B cell (primary cell): ENCODE measurements at regions not wholly inside any gene's neighbourhood (a gene's known extent, or its start where the extent isn't known, plus 50 kb on each side); places are given as distances from the start of the nearest gene placed in this dataset.

Experiments
- ATAC-seq: fragments of 200-7000 bp; cut with Tn5 transposase; one replicate; pipeline ENCODE4 v1.10.0; 2021; ENCODE audit warnings: low read depth, mild to moderate bottlenecking, moderate number of reproducible peaks, moderate library complexity
- CTCF ChIA-PET: fragments of 350-600 bp; sonication (Branson Sonifier 250); formaldehyde crosslinking; loops from one replicate; lab custom pipeline; 2021; ENCODE audit warnings: antibody characterized with exemption, inconsistent platforms; lab: Charles Lee
- POLR2A ChIA-PET: fragments of 350-600 bp; sonication (Branson Sonifier 250); formaldehyde crosslinking; loops from one replicate; lab custom pipeline; 2021; ENCODE audit warnings: antibody characterized with exemption; lab: Charles Lee
- DNase-seq: peaks from one replicate; pipeline ENCODE4 v3.0.0; 2013
- H2AFZ ChIP-seq: 2 replicates; pipeline ENCODE4 v1.6.1; 2012; ENCODE audit warnings: mild to moderate bottlenecking, low read depth, low read length; ENCODE audit not compliant: insufficient read depth, poor library complexity, severe bottlenecking
- H3K27ac ChIP-seq, 2 donors: 1 replicate in 1 of 2; 2 replicates in 1 of 2; pipeline ENCODE4 v1.5.1; 2012 to 2013; ENCODE audit warnings: low read length in 2 of 2, mild to moderate bottlenecking in 2 of 2, moderate library complexity in 1 of 2
- H3K27me3 ChIP-seq, 4 experiments: fragments of 200-600 bp in 1 of 4; sonication (generic) in 1 of 4; replicated peaks in 1 of 4; 1 replicate in 2 of 4; 2 replicates in 2 of 4; pipeline versions ENCODE4 v1.6.1 to v1.7.0; 2013 to 2016; ENCODE audit warnings: low read length in 3 of 4, mild to moderate bottlenecking in 2 of 4, mixed read lengths in 1 of 4, moderate library complexity in 1 of 4; ENCODE audit not compliant: insufficient read depth in 4 of 4, control insufficient read depth in 3 of 4; ENCODE audit errors: control extremely low read depth in 1 of 4
- H3K36me3 ChIP-seq, 2 experiments: replicated peaks in 1 of 2; 1 replicate in 1 of 2; 2 replicates in 1 of 2; pipeline versions ENCODE4 v1.6.1 to v1.7.1; 2013; ENCODE audit warnings: low read length in 1 of 2; ENCODE audit not compliant: insufficient read depth in 2 of 2, control insufficient read depth in 1 of 2; ENCODE audit errors: control extremely low read depth in 1 of 2, extremely low read depth in 1 of 2
- H3K4me1 ChIP-seq, 2 donors: fragments of 200-600 bp in 1 of 2; sonication (generic) in 1 of 2; 1 replicate in 1 of 2; 2 replicates in 1 of 2; pipeline versions ENCODE4 v1.5.1 to v1.6.1; 2013 to 2017; ENCODE audit warnings: low read length in 2 of 2; ENCODE audit not compliant: control insufficient read depth in 2 of 2, insufficient read depth in 2 of 2
- H3K4me2 ChIP-seq: replicated peaks from 2 replicates; pipeline ENCODE3; 2012; ENCODE audit warnings: mild to moderate bottlenecking, low read depth, low read length; ENCODE audit not compliant: poor library complexity, severe bottlenecking
- H3K4me3 ChIP-seq, 5 experiments: fragments of 200-600 bp in 1 of 5; sonication (generic) in 1 of 5; 1 replicate in 3 of 5; 2 replicates in 2 of 5; pipeline versions ENCODE4 v1.5.1 to v1.7.0; 2011 to 2016; ENCODE audit warnings: low read length in 4 of 5, mild to moderate bottlenecking in 4 of 5, low read depth in 2 of 5, control low read depth in 1 of 5, moderate library complexity in 1 of 5; ENCODE audit not compliant: insufficient read depth in 1 of 5; ENCODE audit errors: control extremely low read depth in 1 of 5, extremely low read depth in 1 of 5
- H3K79me2 ChIP-seq: fragments of 200-600 bp; sonication (generic); one replicate; pipeline ENCODE4 v1.6.0; 2016; ENCODE audit warnings: low read length; ENCODE audit not compliant: control insufficient read depth, insufficient read depth
- H3K9ac ChIP-seq: fragments of 200-600 bp; sonication (generic); 2 replicates; pipeline ENCODE4 v1.6.1; 2017; ENCODE audit warnings: mild to moderate bottlenecking, low read length, moderate library complexity
- H3K9me3 ChIP-seq, 3 donors: one replicate each; pipeline versions ENCODE4 v1.6.1 to v1.7.1; 2013; ENCODE audit warnings: low read length in 2 of 3; ENCODE audit not compliant: control insufficient read depth in 2 of 3, insufficient read depth in 1 of 3; ENCODE audit errors: control extremely low read depth in 1 of 3
- H4K20me1 ChIP-seq: 2 replicates; pipeline ENCODE4 v1.6.0; 2012; ENCODE audit warnings: mild to moderate bottlenecking, low read length; ENCODE audit not compliant: insufficient read depth, control insufficient read depth, poor library complexity, severe bottlenecking
- H3K27ac Mint-ChIP-seq: one replicate; pipeline ENCODE4 v1.8.0; 2021; ENCODE audit warnings: mixed read lengths
- H3K27me3 Mint-ChIP-seq: one replicate; pipeline ENCODE4 v1.8.0; 2021; ENCODE audit warnings: mixed read lengths
- H3K4me1 Mint-ChIP-seq: one replicate; pipeline ENCODE4 v1.8.0; 2021; ENCODE audit warnings: mixed read lengths
- H3K4me3 Mint-ChIP-seq: one replicate; pipeline ENCODE4 v1.8.0; 2021; ENCODE audit warnings: mixed read lengths
- H3K9me3 Mint-ChIP-seq: one replicate; pipeline ENCODE4 v1.8.0; 2022; ENCODE audit warnings: mixed read lengths; ENCODE audit not compliant: insufficient read depth
- EZH2 ChIP-seq: IDR thresholded peaks from 2 replicates; pipeline ENCODE4 v1.6.1; 2012; ENCODE audit warnings: borderline replicate concordance, low read depth, mild to moderate bottlenecking, moderate library complexity, low read length; ENCODE audit not compliant: insufficient read depth, poor library complexity, severe bottlenecking
- WGBS: methylation state at CpG from one replicate; pipeline ENCODE4 v1.1.5; 2013; ENCODE audit warnings: missing lambda C conversion rate; ENCODE audit not compliant: insufficient coverage; 5-methylcytosine and 5-hydroxymethylcytosine counted together
- intact Hi-C: fragments of 100-400 bp; cut with micrococcal nuclease; formaldehyde crosslinking; loops from one replicate; pipeline ENCODE4 v1.10.0; 2022
- TF ChIP-seq, protein P1 (sequence below): fragments of 200-600 bp; IDR thresholded peaks from one replicate; pipeline ENCODE4 v1.8.0; 2022; ENCODE audit warnings: antibody characterized with exemption, mild to moderate bottlenecking

DNA sequence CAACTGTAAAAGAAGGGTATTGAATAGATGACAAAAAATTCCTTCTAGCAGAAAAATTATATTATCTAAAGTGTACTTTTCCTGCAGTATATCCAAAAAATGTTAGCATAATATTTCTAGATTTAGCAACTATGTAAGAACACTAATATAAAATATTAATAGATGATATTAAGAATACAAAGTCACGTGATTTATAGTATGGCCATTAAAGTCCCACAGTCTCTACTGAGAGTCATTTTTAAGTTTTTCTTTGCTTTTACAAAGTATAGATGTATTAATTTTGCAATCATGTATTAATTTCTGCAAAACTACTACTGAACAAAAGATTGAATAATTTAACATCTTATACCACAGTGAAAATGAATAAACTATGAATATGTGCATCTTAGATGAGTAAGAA is 94.9 kb downstream of the ZWINT start:
- no peaks in the 10 kb centered on the region for H3K4me1 ChIP-seq
- no peak overlapping the region for H2AFZ ChIP-seq
- ChIA-PET CTCF (no interaction called here), POLR2A (no interaction called here)
- no peaks in the 10 kb centered on the region for H4K20me1 ChIP-seq
- H3K9me3 ChIP-seq, result no peaks in the 10 kb centered on the region
- no peak for TF ChIP-seq EZH2
- TF ChIP-seq, protein P1, sequence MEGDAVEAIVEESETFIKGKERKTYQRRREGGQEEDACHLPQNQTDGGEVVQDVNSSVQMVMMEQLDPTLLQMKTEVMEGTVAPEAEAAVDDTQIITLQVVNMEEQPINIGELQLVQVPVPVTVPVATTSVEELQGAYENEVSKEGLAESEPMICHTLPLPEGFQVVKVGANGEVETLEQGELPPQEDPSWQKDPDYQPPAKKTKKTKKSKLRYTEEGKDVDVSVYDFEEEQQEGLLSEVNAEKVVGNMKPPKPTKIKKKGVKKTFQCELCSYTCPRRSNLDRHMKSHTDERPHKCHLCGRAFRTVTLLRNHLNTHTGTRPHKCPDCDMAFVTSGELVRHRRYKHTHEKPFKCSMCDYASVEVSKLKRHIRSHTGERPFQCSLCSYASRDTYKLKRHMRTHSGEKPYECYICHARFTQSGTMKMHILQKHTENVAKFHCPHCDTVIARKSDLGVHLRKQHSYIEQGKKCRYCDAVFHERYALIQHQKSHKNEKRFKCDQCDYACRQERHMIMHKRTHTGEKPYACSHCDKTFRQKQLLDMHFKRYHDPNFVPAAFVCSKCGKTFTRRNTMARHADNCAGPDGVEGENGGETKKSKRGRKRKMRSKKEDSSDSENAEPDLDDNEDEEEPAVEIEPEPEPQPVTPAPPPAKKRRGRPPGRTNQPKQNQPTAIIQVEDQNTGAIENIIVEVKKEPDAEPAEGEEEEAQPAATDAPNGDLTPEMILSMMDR, result no peak
- H3K4me1 Mint-ChIP-seq, result no peaks in the 10 kb centered on the region
- H3K36me3 ChIP-seq, result no peaks in the 10 kb centered on the region
- H3K4me3 Mint-ChIP-seq, result no peak overlapping the region
- ATAC-seq (no peak), DNase-seq (no peak)
- WGBS, result no CpG with 5 or more reads among the region's 1 CpG
- no peak overlapping the region for H3K27ac ChIP-seq
- no peaks in the 10 kb centered on the region for H3K27me3 Mint-ChIP-seq
- no peaks in the 10 kb centered on the region for H3K9me3 Mint-ChIP-seq
- H3K4me2 ChIP-seq, result no peak overlapping the region
- intact Hi-C loops, result no loop called here
- no peak overlapping the region for H3K9ac ChIP-seq
- H3K27me3 ChIP-seq, result no peaks in the 10 kb centered on the region
- H3K27ac Mint-ChIP-seq, result no peak overlapping the region
- H3K79me2 ChIP-seq, result no peaks in the 10 kb centered on the region
- no peak overlapping the region for H3K4me3 ChIP-seq

DNA sequence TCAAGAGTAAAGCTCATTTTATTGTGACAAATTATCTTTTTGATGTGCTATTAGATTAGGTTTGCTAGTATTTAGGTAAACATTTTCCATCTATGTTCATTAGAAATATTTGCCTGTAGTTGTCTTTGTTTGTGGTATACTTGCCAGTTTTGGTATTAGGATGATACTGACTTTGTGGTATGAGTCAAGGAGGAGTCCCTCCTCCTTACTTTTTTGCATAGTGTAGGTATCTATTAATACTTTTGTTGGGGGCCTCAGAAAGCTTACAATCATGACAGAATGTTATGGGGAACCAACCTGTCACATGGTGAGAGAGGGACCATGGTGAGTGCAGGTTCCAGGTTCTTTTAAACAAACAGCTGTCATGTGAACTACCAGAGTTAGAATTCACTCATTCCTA is 102.1 kb downstream of the ZWINT start:
- no peaks in the 10 kb centered on the region for H3K9me3 Mint-ChIP-seq
- Histone ChIP-seq H3K4me3 (no peak overlapping the region), H3K27me3 (no peaks in the 10 kb centered on the region), H3K9ac (no peak overlapping the region), H3K4me1 (no peaks in the 10 kb centered on the region), H3K79me2 (no peaks in the 10 kb centered on the region), H3K9me3 (peaks cover 0 to 14% (median 1%) of the 10 kb centered on the region in 3 donors), H2AFZ (no peak overlapping the region), H4K20me1 (no peaks in the 10 kb centered on the region), H3K36me3 (no peaks in the 10 kb centered on the region), H3K27ac (no peak overlapping the region), H3K4me2 (no peak overlapping the region)
- ATAC-seq, result no peak
- intact Hi-C loops, result no loop called here
- TF ChIP-seq EZH2, result no peak
- H3K27me3 Mint-ChIP-seq, result no peaks in the 10 kb centered on the region
- ChIA-PET CTCF (no interaction called here), POLR2A (no interaction called here)
- DNase-seq, result no peak
- H3K4me1 Mint-ChIP-seq, result no peaks in the 10 kb centered on the region
- no peak overlapping the region for H3K27ac Mint-ChIP-seq
- H3K4me3 Mint-ChIP-seq, result no peak overlapping the region
